Stimulated activated memory B cell treated with anti-CD40 and anti-IgM and Interleukin-4, amounts not matched to agents 10 μg/mL and 1 μg/mL and 100 μg/mL, for 72 hours (primary cell): ENCODE measurements at regions not wholly inside any gene's neighbourhood (a gene's known extent, or its start where the extent isn't known, plus 50 kb on each side); places are given as distances from the start of the nearest gene placed in this dataset.

Source experiments
- ATAC-seq: fragments of 150-1000 bp; cut with Tn5 transposase; 2 replicates; pipeline ENCODE4 v1.10.0; 2021
- H3K27ac Mint-ChIP-seq: one replicate; pipeline ENCODE4 v1.8.0; 2022; ENCODE audit warnings: mild to moderate bottlenecking, mixed read lengths
- H3K27me3 Mint-ChIP-seq: one replicate; pipeline ENCODE4 v1.8.0; 2022; ENCODE audit warnings: mixed read lengths
- H3K36me3 Mint-ChIP-seq: one replicate; pipeline ENCODE4 v1.8.0; 2022; ENCODE audit warnings: mixed read lengths
- H3K4me1 Mint-ChIP-seq: one replicate; pipeline ENCODE4 v1.8.0; 2022; ENCODE audit warnings: mixed read lengths
- H3K4me3 Mint-ChIP-seq: one replicate; pipeline ENCODE4 v1.8.0; 2022; ENCODE audit warnings: mild to moderate bottlenecking, moderate library complexity, mixed read lengths
- H3K9me3 Mint-ChIP-seq: one replicate; pipeline ENCODE4 v1.8.0; 2022; ENCODE audit warnings: mixed read lengths

GRCh38 chr6:113375950-113376846, 480.9 kb upstream of the MARCKS start:
- H3K4me1 Mint-ChIP-seq = no peaks in the 10 kb centered on the region
- H3K27me3 Mint-ChIP-seq = no peaks in the 10 kb centered on the region
- no peak overlapping the region for H3K27ac Mint-ChIP-seq
- H3K36me3 Mint-ChIP-seq = no peaks in the 10 kb centered on the region
- H3K9me3 Mint-ChIP-seq = no peaks in the 10 kb centered on the region
- no peak overlapping the region for H3K4me3 Mint-ChIP-seq
- ATAC-seq = no peak

GRCh38 chr6:113376847-113377165, 480.3 kb upstream of the MARCKS start:
- Mint-ChIP-seq H3K36me3 (no peaks in the 10 kb centered on the region), H3K9me3 (no peaks in the 10 kb centered on the region), H3K27me3 (no peaks in the 10 kb centered on the region), H3K27ac (no peak overlapping the region), H3K4me1 (no peaks in the 10 kb centered on the region), H3K4me3 (no peak overlapping the region)
- ATAC-seq = no peak

GRCh38 chr6:113377362-113377942, 479.7 kb upstream of the MARCKS start:
- peak; percentile 47 for ATAC-seq
- no peaks in the 10 kb centered on the region for H3K36me3 Mint-ChIP-seq
- no peaks in the 10 kb centered on the region for H3K27me3 Mint-ChIP-seq
- peaks cover 6% of the 10 kb centered on the region for H3K4me1 Mint-ChIP-seq
- no peaks in the 10 kb centered on the region for H3K9me3 Mint-ChIP-seq
- H3K27ac Mint-ChIP-seq = no peak overlapping the region
- H3K4me3 Mint-ChIP-seq = no peak overlapping the region

- no peaks in the 10 kb centered on the region for H3K27me3 Mint-ChIP-seq
- H3K4me1 Mint-ChIP-seq = peaks cover 6% of the 10 kb centered on the region
- no peak for ATAC-seq
- H3K4me3 Mint-ChIP-seq = no peak overlapping the region
- H3K9me3 Mint-ChIP-seq = no peaks in the 10 kb centered on the region
- no peaks in the 10 kb centered on the region for H3K36me3 Mint-ChIP-seq
- no peak overlapping the region for H3K27ac Mint-ChIP-seq
Observed at GRCh38 chr6:113380591-113380990, 476.6 kb upstream of the MARCKS start.

GRCh38 chr6:113381232-113381631, 475.9 kb upstream of the MARCKS start:
- ATAC-seq = no peak
- no peak overlapping the region for H3K27ac Mint-ChIP-seq
- peaks cover 6% of the 10 kb centered on the region for H3K4me1 Mint-ChIP-seq
- no peaks in the 10 kb centered on the region for H3K36me3 Mint-ChIP-seq
- no peaks in the 10 kb centered on the region for H3K9me3 Mint-ChIP-seq
- H3K27me3 Mint-ChIP-seq = no peaks in the 10 kb centered on the region
- no peak overlapping the region for H3K4me3 Mint-ChIP-seq

GRCh38 chr6:113381959-113382358, 475.2 kb upstream of the MARCKS start:
- Mint-ChIP-seq H3K36me3 (no peaks in the 10 kb centered on the region), H3K27me3 (no peaks in the 10 kb centered on the region), H3K4me1 (peaks cover 6% of the 10 kb centered on the region), H3K27ac (no peak overlapping the region), H3K9me3 (no peaks in the 10 kb centered on the region), H3K4me3 (no peak overlapping the region)
- peak; percentile 80 for ATAC-seq

GRCh38 chr6:113383701-113384100, 473.4 kb upstream of the MARCKS start:
- no peaks in the 10 kb centered on the region for H3K36me3 Mint-ChIP-seq
- no peaks in the 10 kb centered on the region for H3K9me3 Mint-ChIP-seq
- H3K4me3 Mint-ChIP-seq = no peak overlapping the region
- H3K27ac Mint-ChIP-seq = no peak overlapping the region
- H3K4me1 Mint-ChIP-seq = peaks cover 6% of the 10 kb centered on the region
- H3K27me3 Mint-ChIP-seq = no peaks in the 10 kb centered on the region
- ATAC-seq = no peak

- H3K9me3 Mint-ChIP-seq = no peaks in the 10 kb centered on the region
- no peaks in the 10 kb centered on the region for H3K36me3 Mint-ChIP-seq
- peaks cover 6% of the 10 kb centered on the region for H3K4me1 Mint-ChIP-seq
- H3K27ac Mint-ChIP-seq = no peak overlapping the region
- ATAC-seq = no peak
- H3K27me3 Mint-ChIP-seq = no peaks in the 10 kb centered on the region
- H3K4me3 Mint-ChIP-seq = no peak overlapping the region
Observed at GRCh38 chr6:113385020-113385431, 472.1 kb upstream of the MARCKS start.

- ATAC-seq = no peak
- no peak overlapping the region for H3K4me3 Mint-ChIP-seq
- no peak overlapping the region for H3K27ac Mint-ChIP-seq
- peaks cover 6% of the 10 kb centered on the region for H3K4me1 Mint-ChIP-seq
- H3K9me3 Mint-ChIP-seq = no peaks in the 10 kb centered on the region
- H3K27me3 Mint-ChIP-seq = no peaks in the 10 kb centered on the region
- no peaks in the 10 kb centered on the region for H3K36me3 Mint-ChIP-seq
Observed at GRCh38 chr6:113388996-113389395, 468.1 kb upstream of the MARCKS start.

GRCh38 chr6:113392551-113393055, 464.5 kb upstream of the MARCKS start:
- no peak for ATAC-seq
- Mint-ChIP-seq H3K36me3 (no peaks in the 10 kb centered on the region), H3K4me3 (no peak overlapping the region), H3K4me1 (peaks cover 6% of the 10 kb centered on the region), H3K27ac (no peak overlapping the region), H3K9me3 (no peaks in the 10 kb centered on the region), H3K27me3 (no peaks in the 10 kb centered on the region)

- Mint-ChIP-seq H3K36me3 (no peaks in the 10 kb centered on the region), H3K27ac (no peak overlapping the region), H3K9me3 (no peaks in the 10 kb centered on the region), H3K27me3 (no peaks in the 10 kb centered on the region), H3K4me3 (no peak overlapping the region), H3K4me1 (peaks cover 6% of the 10 kb centered on the region)
- ATAC-seq = no peak
Observed at GRCh38 chr6:113394216-113394615, 462.9 kb upstream of the MARCKS start.

- Mint-ChIP-seq H3K27me3 (no peaks in the 10 kb centered on the region), H3K36me3 (no peaks in the 10 kb centered on the region), H3K27ac (no peak overlapping the region), H3K9me3 (no peaks in the 10 kb centered on the region), H3K4me1 (peaks cover 6% of the 10 kb centered on the region), H3K4me3 (no peak overlapping the region)
- no peak for ATAC-seq
Observed at GRCh38 chr6:113394729-113395128, 462.4 kb upstream of the MARCKS start.

- ATAC-seq = no peak
- Mint-ChIP-seq H3K9me3 (no peaks in the 10 kb centered on the region), H3K27me3 (no peaks in the 10 kb centered on the region), H3K27ac (no peak overlapping the region), H3K4me3 (no peak overlapping the region), H3K36me3 (no peaks in the 10 kb centered on the region), H3K4me1 (peaks cover 6% of the 10 kb centered on the region)
Observed at GRCh38 chr6:113396730-113397129, 460.4 kb upstream of the MARCKS start.

- H3K4me1 Mint-ChIP-seq = peaks cover 6% of the 10 kb centered on the region
- ATAC-seq = no peak
- no peaks in the 10 kb centered on the region for H3K36me3 Mint-ChIP-seq
- no peaks in the 10 kb centered on the region for H3K9me3 Mint-ChIP-seq
- H3K4me3 Mint-ChIP-seq = no peak overlapping the region
- H3K27ac Mint-ChIP-seq = no peak overlapping the region
- H3K27me3 Mint-ChIP-seq = no peaks in the 10 kb centered on the region
Observed at GRCh38 chr6:113397236-113397635, 459.9 kb upstream of the MARCKS start.

- Mint-ChIP-seq H3K27me3 (no peaks in the 10 kb centered on the region), H3K4me3 (no peak overlapping the region), H3K36me3 (no peaks in the 10 kb centered on the region), H3K4me1 (no peaks in the 10 kb centered on the region), H3K27ac (no peak overlapping the region), H3K9me3 (no peaks in the 10 kb centered on the region)
- ATAC-seq = no peak
Observed at GRCh38 chr6:113401231-113401630, 455.9 kb upstream of the MARCKS start.

GRCh38 chr6:113402544-113402943, 454.6 kb upstream of the MARCKS start:
- H3K9me3 Mint-ChIP-seq = no peaks in the 10 kb centered on the region
- no peaks in the 10 kb centered on the region for H3K4me1 Mint-ChIP-seq
- no peak for ATAC-seq

More at GRCh38 chr6:113402544-113402943, 454.6 kb upstream of the MARCKS start:
- no peak overlapping the region for H3K4me3 Mint-ChIP-seq
- H3K36me3 Mint-ChIP-seq = no peaks in the 10 kb centered on the region
- no peak overlapping the region for H3K27ac Mint-ChIP-seq
- no peaks in the 10 kb centered on the region for H3K27me3 Mint-ChIP-seq
